LNCAP (cell line): ENCODE measurements at regions not wholly inside any gene's neighbourhood (a gene's known extent, or its start where the extent isn't known, plus 50 kb on each side); places are given as distances from the start of the nearest gene placed in this dataset.
A peak's percentile ranks its signal among the peaks of the same experiment; 100 is the strongest.

Source experiments
- CTCF ChIP-seq: fragments of 450-650 bp; IDR thresholded peaks from 2 replicates; pipeline ENCODE4 v1.5.1; 2017; ENCODE audit warnings: mild to moderate bottlenecking

- TF ChIP-seq CTCF, result no peak
Measured at GRCh38 chr17:77329741-77330531, 189.2 kb downstream of the SEC14L1 start.

- TF ChIP-seq CTCF, result no peak
Measured at GRCh38 chr17:77330602-77331081, 189.9 kb downstream of the SEC14L1 start.

GRCh38 chr17:77331301-77331864 lies 190.6 kb downstream of the SEC14L1 start:
- peak; percentile 94 for TF ChIP-seq CTCF

- no peak for TF ChIP-seq CTCF
Measured at GRCh38 chr17:77332034-77332971, 191.5 kb downstream of the SEC14L1 start.

- TF ChIP-seq CTCF, result no peak
Measured at GRCh38 chr17:77332981-77333685, 192.4 kb downstream of the SEC14L1 start.

GRCh38 chr17:77337150-77337549 lies 196.4 kb downstream of the SEC14L1 start:
- no peak for TF ChIP-seq CTCF

GRCh38 chr17:77341069-77341541 lies 200.3 kb downstream of the SEC14L1 start:
- no peak for TF ChIP-seq CTCF
